ENCODE measurements at regions not wholly inside any gene's neighbourhood (a gene's known extent, or its start where the extent isn't known, plus 50 kb on each side); places are given as distances from the start of the nearest gene placed in this dataset.

GRCh38 chr6:85382541-85382940 is 67.3 kb upstream of the NT5E start:
- H3K4me3 ChIP-seq (ENCODE audit: insufficient read depth, low read depth, low read length), result no peak overlapping the region
- DNase-seq (ENCODE audit: low read depth), result no peak
- H2AFZ ChIP-seq (ENCODE audit: low read depth, low read length), result no peak overlapping the region
- Mint-ChIP-seq H3K9me3 (ENCODE audit: unreplicated experiment) (peaks cover 8% of the 10 kb centered on the region), H3K4me1 (ENCODE audit: low read depth, unreplicated experiment) (peaks cover 4% of the 10 kb centered on the region), H3K27me3 (ENCODE audit: low read depth, unreplicated experiment) (no peaks in the 10 kb centered on the region), H3K36me3 (ENCODE audit: low read depth, unreplicated experiment) (no peaks in the 10 kb centered on the region), H3K27ac (ENCODE audit: unreplicated experiment) (no peak overlapping the region), H3K4me3 (ENCODE audit: unreplicated experiment) (no peak overlapping the region)
- no peaks in the 10 kb centered on the region for H3K27me3 ChIP-seq (ENCODE audit: insufficient read depth, low read length)
- H3K9ac ChIP-seq (ENCODE audit: low read length), result no peak overlapping the region
- no peaks in the 10 kb centered on the region for H3K9me3 ChIP-seq (ENCODE audit: insufficient read depth, low read depth, low read length)
- no peaks in the 10 kb centered on the region for H3K79me2 ChIP-seq (ENCODE audit: insufficient read depth, low read length)
- no peaks in the 10 kb centered on the region for H4K20me1 ChIP-seq (ENCODE audit: insufficient read depth, low read length)
- H3K36me3 ChIP-seq (ENCODE audit: insufficient read depth, low read length), result no peaks in the 10 kb centered on the region
- no peak for TF ChIP-seq EZH2 (IDR thresholded peaks at IDR 0.05; ENCODE audit: insufficient read depth, low read length)
- TF ChIP-seq CTCF (IDR thresholded peaks at IDR 0.05; ENCODE audit: insufficient read depth, low read depth, low read length), result no peak
- FAIRE-seq, result no peak
- H3K4me2 ChIP-seq (ENCODE audit: low read length), result no peak overlapping the region
- H3K27ac ChIP-seq (ENCODE audit: low read depth, low read length), result no peak overlapping the region
- H3K4me1 ChIP-seq (ENCODE audit: insufficient read depth, low read length), result no peaks in the 10 kb centered on the region

- Histone ChIP-seq H3K4me2 (ENCODE audit: low read length) (no peak overlapping the region), H3K9ac (ENCODE audit: low read length) (no peak overlapping the region), H3K27me3 (ENCODE audit: insufficient read depth, low read length) (no peaks in the 10 kb centered on the region), H3K9me3 (ENCODE audit: insufficient read depth, low read depth, low read length) (no peaks in the 10 kb centered on the region), H3K27ac (ENCODE audit: low read depth, low read length) (no peak overlapping the region), H3K4me3 (ENCODE audit: insufficient read depth, low read depth, low read length) (no peak overlapping the region), H3K4me1 (ENCODE audit: insufficient read depth, low read length) (no peaks in the 10 kb centered on the region), H4K20me1 (ENCODE audit: insufficient read depth, low read length) (no peaks in the 10 kb centered on the region), H2AFZ (ENCODE audit: low read depth, low read length) (no peak overlapping the region), H3K79me2 (ENCODE audit: insufficient read depth, low read length) (no peaks in the 10 kb centered on the region), H3K36me3 (ENCODE audit: insufficient read depth, low read length) (no peaks in the 10 kb centered on the region)
- Mint-ChIP-seq H3K4me3 (ENCODE audit: unreplicated experiment) (no peak overlapping the region), H3K4me1 (ENCODE audit: low read depth, unreplicated experiment) (peaks cover 4% of the 10 kb centered on the region), H3K27me3 (ENCODE audit: low read depth, unreplicated experiment) (no peaks in the 10 kb centered on the region), H3K9me3 (ENCODE audit: unreplicated experiment) (peaks cover 3% of the 10 kb centered on the region), H3K36me3 (ENCODE audit: low read depth, unreplicated experiment) (no peaks in the 10 kb centered on the region), H3K27ac (ENCODE audit: unreplicated experiment) (no peak overlapping the region)
- TF ChIP-seq EZH2 (IDR thresholded peaks at IDR 0.05; ENCODE audit: insufficient read depth, low read length), result no peak
- TF ChIP-seq CTCF (IDR thresholded peaks at IDR 0.05; ENCODE audit: insufficient read depth, low read depth, low read length), result no peak
- DNase-seq (ENCODE audit: low read depth) (no peak), FAIRE-seq (no peak)
Observed at GRCh38 chr6:85372915-85373270, 77.0 kb upstream of the NT5E start.

- no peak overlapping the region for H2AFZ ChIP-seq (ENCODE audit: low read depth, low read length)
- peaks cover 4% of the 10 kb centered on the region for H3K4me1 Mint-ChIP-seq (ENCODE audit: low read depth, unreplicated experiment)
- FAIRE-seq, result no peak
Observed at GRCh38 chr6:85372188-85372914, 77.5 kb upstream of the NT5E start.

More at GRCh38 chr6:85372188-85372914, 77.5 kb upstream of the NT5E start:
- peaks cover 3% of the 10 kb centered on the region for H3K9me3 Mint-ChIP-seq (ENCODE audit: unreplicated experiment)
- H3K4me2 ChIP-seq (ENCODE audit: low read length), result no peak overlapping the region
- H3K27ac ChIP-seq (ENCODE audit: low read depth, low read length), result no peak overlapping the region
- no peak for DNase-seq (ENCODE audit: low read depth)
- H4K20me1 ChIP-seq (ENCODE audit: insufficient read depth, low read length), result no peaks in the 10 kb centered on the region
- no peaks in the 10 kb centered on the region for H3K27me3 ChIP-seq (ENCODE audit: insufficient read depth, low read length)
- no peaks in the 10 kb centered on the region for H3K36me3 ChIP-seq (ENCODE audit: insufficient read depth, low read length)
- no peaks in the 10 kb centered on the region for H3K36me3 Mint-ChIP-seq (ENCODE audit: low read depth, unreplicated experiment)
- H3K27ac Mint-ChIP-seq (ENCODE audit: unreplicated experiment), result no peak overlapping the region
- no peak overlapping the region for H3K4me3 ChIP-seq (ENCODE audit: insufficient read depth, low read depth, low read length)
- no peaks in the 10 kb centered on the region for H3K4me1 ChIP-seq (ENCODE audit: insufficient read depth, low read length)
- no peak for TF ChIP-seq CTCF (IDR thresholded peaks at IDR 0.05; ENCODE audit: insufficient read depth, low read depth, low read length)
- TF ChIP-seq EZH2 (IDR thresholded peaks at IDR 0.05; ENCODE audit: insufficient read depth, low read length), result no peak
- no peak overlapping the region for H3K4me3 Mint-ChIP-seq (ENCODE audit: unreplicated experiment)
- H3K9ac ChIP-seq (ENCODE audit: low read length), result no peak overlapping the region
- no peaks in the 10 kb centered on the region for H3K9me3 ChIP-seq (ENCODE audit: insufficient read depth, low read depth, low read length)
- H3K27me3 Mint-ChIP-seq (ENCODE audit: low read depth, unreplicated experiment), result no peaks in the 10 kb centered on the region
- no peaks in the 10 kb centered on the region for H3K79me2 ChIP-seq (ENCODE audit: insufficient read depth, low read length)
